ENCODE measurements at regions not wholly inside any gene's neighbourhood (a gene's known extent, or its start where the extent isn't known, plus 50 kb on each side); places are given as distances from the start of the nearest gene placed in this dataset.

- no peak for TF ChIP-seq CTCF (IDR thresholded peaks at IDR 0.05)
- no peak for TF ChIP-seq EZH2 (IDR thresholded peaks at IDR 0.05; ENCODE audit: borderline replicate concordance, insufficient read depth, low read depth, low read length, poor library complexity, severe bottlenecking)
These were observed 152.6 kb downstream of the FAM43A start for GRCh38 chr3:194838236-194838635.

Measured in B cell (primary cell).